Transverse colon (tissue), 4 donors: ENCODE measurements at regions not wholly inside any gene's neighbourhood (a gene's known extent, or its start where the extent isn't known, plus 50 kb on each side); places are given as distances from the start of the nearest gene placed in this dataset.

Experiments
- DNase-seq: peaks from one replicate; pipeline ENCODE4 v3.0.0-alpha.2; 2019
- H3K27ac ChIP-seq, 4 donors: fragments of 200-600 bp; sonication (generic); 2 replicates each; pipeline ENCODE4 v1.5.1; 2016 to 2018; ENCODE audit warnings: inconsistent platforms in 4 of 4
- H3K27me3 ChIP-seq: fragments of 200-600 bp; sonication (generic); 2 replicates; pipeline ENCODE4 v1.5.1; 2017; ENCODE audit warnings: inconsistent platforms
- H3K36me3 ChIP-seq, 4 donors: fragments of 200-600 bp; sonication (generic); 2 replicates each; pipeline ENCODE4 v1.5.1; 2017 to 2019; ENCODE audit warnings: inconsistent platforms in 4 of 4
- H3K4me1 ChIP-seq, 4 donors: fragments of 200-600 bp; sonication (generic); 2 replicates each; pipeline ENCODE4 v1.5.1; 2017 to 2020; ENCODE audit warnings: inconsistent platforms in 4 of 4
- H3K4me3 ChIP-seq, 4 donors: fragments of 200-600 bp; sonication (generic); 1 replicate in 1 of 4; 2 replicates in 3 of 4; pipeline versions ENCODE4 v1.5.1 to v1.6.1; 2017 to 2019; ENCODE audit warnings: inconsistent platforms in 4 of 4
- H3K9me3 ChIP-seq, 2 donors: fragments of 200-600 bp; sonication (generic); 2 replicates each; pipeline ENCODE4 v1.5.1; 2017 to 2019; ENCODE audit warnings: inconsistent platforms in 2 of 2
- EP300 ChIP-seq: sonication (generic); formaldehyde crosslinking; IDR thresholded peaks from one replicate; pipeline ENCODE4 v1.6.1; 2017; ENCODE audit warnings: antibody characterized with exemption, low read depth
- POLR2A ChIP-seq: fragments of 450-650 bp; IDR thresholded peaks from one replicate; pipeline ENCODE4 v1.6.1; 2016; ENCODE audit warnings: antibody characterized with exemption, mild to moderate bottlenecking, moderate library complexity
- POLR2AphosphoS5 ChIP-seq, 3 donors: sonication (generic); formaldehyde crosslinking; IDR thresholded peaks; one replicate each; pipeline ENCODE4 v1.6.1; 2016; ENCODE audit warnings: antibody characterized with exemption in 3 of 3
- WGBS, 2 donors: methylation state at CpG; one replicate each; pipeline ENCODE4 v1.1.5; 2018; ENCODE audit warnings: low coverage in 1 of 2; 5-methylcytosine and 5-hydroxymethylcytosine counted together
- in situ Hi-C, 4 donors: fragments of 200-750 bp; cut with MboI; loops; one replicate each; pipeline versions ENCODE4 v1.15.0 to v1.15.1; 2017; ENCODE audit warnings: low sequenced_read_pairs in 3 of 4, low pct_ligation_motif_present in 1 of 4, low pct_unique_long_range_greater_than_20kb in 1 of 4
- intact Hi-C: fragments of 100-400 bp; cut with DNase I; formaldehyde crosslinking; loops from one replicate; pipeline ENCODE4 v1.15.1; 2023; ENCODE audit warnings: low total_unique reads
- TF ChIP-seq, protein P1 (sequence below), 5 experiments: fragments of 200-600 bp in 3 of 5; fragments of 450-650 bp in 2 of 5; sonication (generic) in 3 of 5; IDR thresholded peaks; 1 replicate in 2 of 5; 2 replicates in 3 of 5; pipeline ENCODE4 v1.5.1; 2016 to 2017; ENCODE audit warnings: antibody characterized with exemption in 5 of 5, inconsistent platforms in 3 of 5, mild to moderate bottlenecking in 2 of 5, moderate library complexity in 1 of 5

DNA sequence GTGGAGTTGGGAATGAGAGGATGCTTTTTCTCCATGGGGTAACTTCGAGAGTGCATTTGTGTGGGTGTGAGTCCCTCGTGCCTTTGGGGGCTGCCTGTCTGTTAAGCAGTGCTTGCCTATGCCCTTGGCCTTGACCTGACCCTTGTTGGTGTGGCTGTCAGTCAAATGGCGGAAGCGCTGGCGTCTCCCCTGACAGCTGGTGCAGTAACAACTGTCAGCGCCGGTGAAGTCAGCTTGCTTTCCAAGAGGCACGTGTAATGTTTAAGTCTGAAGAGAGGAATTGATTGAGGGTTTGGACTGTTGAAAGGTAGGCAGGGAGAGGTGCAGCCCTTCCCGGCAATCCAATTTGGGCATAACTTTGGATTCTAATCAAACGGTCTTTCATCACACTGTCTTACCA lies 211.3 kb downstream of the AACS start:
- TF ChIP-seq EP300 (no peak), POLR2AphosphoS5 (IDR thresholded peaks at IDR 0.05) (no peak), POLR2A (no peak)
- TF ChIP-seq, protein P1, sequence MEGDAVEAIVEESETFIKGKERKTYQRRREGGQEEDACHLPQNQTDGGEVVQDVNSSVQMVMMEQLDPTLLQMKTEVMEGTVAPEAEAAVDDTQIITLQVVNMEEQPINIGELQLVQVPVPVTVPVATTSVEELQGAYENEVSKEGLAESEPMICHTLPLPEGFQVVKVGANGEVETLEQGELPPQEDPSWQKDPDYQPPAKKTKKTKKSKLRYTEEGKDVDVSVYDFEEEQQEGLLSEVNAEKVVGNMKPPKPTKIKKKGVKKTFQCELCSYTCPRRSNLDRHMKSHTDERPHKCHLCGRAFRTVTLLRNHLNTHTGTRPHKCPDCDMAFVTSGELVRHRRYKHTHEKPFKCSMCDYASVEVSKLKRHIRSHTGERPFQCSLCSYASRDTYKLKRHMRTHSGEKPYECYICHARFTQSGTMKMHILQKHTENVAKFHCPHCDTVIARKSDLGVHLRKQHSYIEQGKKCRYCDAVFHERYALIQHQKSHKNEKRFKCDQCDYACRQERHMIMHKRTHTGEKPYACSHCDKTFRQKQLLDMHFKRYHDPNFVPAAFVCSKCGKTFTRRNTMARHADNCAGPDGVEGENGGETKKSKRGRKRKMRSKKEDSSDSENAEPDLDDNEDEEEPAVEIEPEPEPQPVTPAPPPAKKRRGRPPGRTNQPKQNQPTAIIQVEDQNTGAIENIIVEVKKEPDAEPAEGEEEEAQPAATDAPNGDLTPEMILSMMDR (IDR thresholded peaks at IDR 0.05) = no peak

DNA sequence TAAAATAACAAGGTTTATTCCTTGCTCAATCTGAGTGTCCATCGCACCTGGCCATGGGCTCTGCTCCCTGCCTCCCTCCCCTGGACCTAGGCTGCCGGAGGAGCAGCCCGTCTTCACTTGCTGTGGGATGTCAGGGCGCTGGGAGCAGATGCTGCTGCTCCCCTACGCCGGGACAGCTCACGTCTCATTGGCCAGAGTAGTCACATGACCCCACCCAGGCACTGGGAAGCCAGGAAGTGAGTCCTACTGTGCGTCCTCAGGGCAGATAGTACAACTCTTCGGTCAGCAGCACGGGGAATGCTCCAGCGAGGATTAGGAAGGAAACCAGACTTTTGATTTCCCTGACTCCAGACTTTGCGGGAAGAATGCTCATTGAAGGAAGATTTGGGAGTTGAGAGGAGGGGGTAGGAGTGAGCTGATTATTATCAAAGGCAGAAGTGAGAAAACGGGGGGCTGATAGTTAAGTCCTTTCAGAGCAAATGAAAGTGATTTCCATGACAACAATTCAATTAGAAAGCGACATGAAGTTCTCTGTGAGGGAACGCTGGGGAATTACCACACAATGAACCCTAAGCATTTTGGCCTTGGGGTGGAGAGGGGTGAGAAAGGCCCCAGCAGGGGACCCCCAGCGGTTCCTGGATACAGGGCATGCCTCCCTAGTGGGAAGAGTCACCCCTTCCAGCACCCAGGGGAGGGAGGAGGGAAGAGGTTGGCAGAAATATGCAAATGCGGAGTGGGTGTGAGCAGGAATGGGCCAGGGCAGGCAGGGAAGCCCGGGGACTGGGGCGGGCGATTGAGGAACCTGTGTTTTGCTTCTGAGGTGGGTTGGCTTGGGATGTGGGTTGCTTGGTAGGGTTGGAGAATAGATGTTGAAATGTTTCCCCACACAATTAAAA lies 215.5 kb downstream of the AACS start:
- in situ Hi-C loops = no loop called here
- TF ChIP-seq, protein P1 (IDR thresholded peaks at IDR 0.05) = no peak
- no peak for TF ChIP-seq EP300
- TF ChIP-seq POLR2AphosphoS5 (IDR thresholded peaks at IDR 0.05) = no peak
- no peak for TF ChIP-seq POLR2A
- Histone ChIP-seq H3K36me3 (no peaks in the 10 kb centered on the region), H3K27ac (no peak overlapping the region), H3K9me3 (no peaks in the 10 kb centered on the region), H3K4me1 (no peaks in the 10 kb centered on the region), H3K27me3 (peaks cover 11% of the 10 kb centered on the region), H3K4me3 (no peak overlapping the region)
- WGBS, 2 donors = 25 to 40% methylated on average over 6 to 20 of the region's 20 CpGs
- intact Hi-C loops = no loop called here
- DNase-seq = no peak

More for the DNA sequence above, 211.3 kb downstream of the AACS start:
- H3K27me3 ChIP-seq = peaks cover 11% of the 10 kb centered on the region
- no peaks in the 10 kb centered on the region for H3K9me3 ChIP-seq
- 72 to 84% methylated on average over 3 to 10 of the region's 10 CpGs for WGBS, 2 donors
- no peak overlapping the region for H3K4me3 ChIP-seq
- H3K27ac ChIP-seq = no peak overlapping the region
- H3K4me1 ChIP-seq = no peaks in the 10 kb centered on the region
- H3K36me3 ChIP-seq = no peaks in the 10 kb centered on the region
- intact Hi-C loops = no loop called here
- DNase-seq = no peak
- in situ Hi-C loops = no loop called here

DNA sequence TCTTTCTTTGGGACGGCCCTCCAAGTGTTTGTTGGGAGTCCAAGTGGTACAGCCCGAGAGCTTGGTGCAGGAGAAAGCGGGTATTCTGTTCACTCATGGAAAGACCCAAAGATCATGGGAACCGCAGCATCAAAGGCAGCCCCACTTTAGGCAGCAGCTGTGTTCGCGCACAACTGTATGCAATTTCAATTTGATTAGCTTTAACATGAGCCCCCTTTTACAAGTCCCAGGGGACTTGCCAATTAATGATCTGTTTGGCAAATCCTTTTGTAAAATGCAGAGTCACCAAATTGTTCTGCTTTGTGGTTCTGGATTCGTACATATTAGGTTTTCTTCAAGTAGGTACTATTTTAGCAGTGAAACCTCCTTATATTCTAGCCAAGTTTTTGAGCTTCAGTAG lies 217.7 kb downstream of the AACS start:
- DNase-seq = no peak
- Histone ChIP-seq H3K9me3 (no peaks in the 10 kb centered on the region), H3K36me3 (no peaks in the 10 kb centered on the region), H3K4me3 (no peak overlapping the region), H3K27ac (no peak overlapping the region), H3K4me1 (no peaks in the 10 kb centered on the region), H3K27me3 (peaks cover 11% of the 10 kb centered on the region)
- intact Hi-C loops = no loop called here
- 82 to 87% methylated on average over 4 to 7 of the region's 7 CpGs for WGBS, 2 donors
- in situ Hi-C loops = no loop called here
- no peak for TF ChIP-seq POLR2A
- TF ChIP-seq EP300 = no peak
- TF ChIP-seq, protein P1 (IDR thresholded peaks at IDR 0.05) = no peak

DNA sequence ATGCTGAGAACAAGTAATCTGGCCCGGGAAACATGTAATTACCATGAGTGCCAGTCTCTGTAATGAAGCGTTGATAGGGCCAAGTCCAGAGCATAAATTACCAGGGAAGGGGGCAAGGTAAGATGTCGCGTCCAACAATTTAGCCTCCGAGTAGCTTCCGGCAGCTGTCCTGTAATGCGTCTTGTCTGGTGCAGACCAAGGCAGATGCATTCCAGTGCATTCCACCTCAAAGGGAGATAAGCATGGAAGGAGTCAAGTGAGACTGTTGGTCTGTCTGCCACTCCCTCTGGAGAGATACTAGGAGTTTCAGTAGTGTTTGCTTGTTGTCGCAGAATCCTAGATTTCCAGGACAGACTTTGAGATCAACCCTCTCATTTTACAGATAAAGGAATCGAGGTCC lies 218.3 kb downstream of the AACS start:
- TF ChIP-seq, protein P1 (IDR thresholded peaks at IDR 0.05) = no peak
- TF ChIP-seq POLR2AphosphoS5 (IDR thresholded peaks at IDR 0.05) (no peak), POLR2A (no peak), EP300 (no peak)

More for the DNA sequence above, 218.3 kb downstream of the AACS start:
- H3K27me3 ChIP-seq = peaks cover 11% of the 10 kb centered on the region
- in situ Hi-C loops (no loop called here), intact Hi-C loops (no loop called here)
- DNase-seq = no peak
- no peaks in the 10 kb centered on the region for H3K36me3 ChIP-seq
- H3K9me3 ChIP-seq = no peaks in the 10 kb centered on the region
- WGBS, 2 donors = 64 to 65% methylated on average over 5 to 9 of the region's 9 CpGs
- no peaks in the 10 kb centered on the region for H3K4me1 ChIP-seq
- H3K27ac ChIP-seq = no peak overlapping the region
- no peak overlapping the region for H3K4me3 ChIP-seq
